Inflammatory macrophage (primary cell): ENCODE measurements at regions not wholly inside any gene's neighbourhood (a gene's known extent, or its start where the extent isn't known, plus 50 kb on each side); places are given as distances from the start of the nearest gene placed in this dataset.

Experiments used
- DNase-seq, 2 donors: peaks; one replicate each; pipeline ENCODE4 v3.0.0-alpha.2; 2020 to 2022

DNA sequence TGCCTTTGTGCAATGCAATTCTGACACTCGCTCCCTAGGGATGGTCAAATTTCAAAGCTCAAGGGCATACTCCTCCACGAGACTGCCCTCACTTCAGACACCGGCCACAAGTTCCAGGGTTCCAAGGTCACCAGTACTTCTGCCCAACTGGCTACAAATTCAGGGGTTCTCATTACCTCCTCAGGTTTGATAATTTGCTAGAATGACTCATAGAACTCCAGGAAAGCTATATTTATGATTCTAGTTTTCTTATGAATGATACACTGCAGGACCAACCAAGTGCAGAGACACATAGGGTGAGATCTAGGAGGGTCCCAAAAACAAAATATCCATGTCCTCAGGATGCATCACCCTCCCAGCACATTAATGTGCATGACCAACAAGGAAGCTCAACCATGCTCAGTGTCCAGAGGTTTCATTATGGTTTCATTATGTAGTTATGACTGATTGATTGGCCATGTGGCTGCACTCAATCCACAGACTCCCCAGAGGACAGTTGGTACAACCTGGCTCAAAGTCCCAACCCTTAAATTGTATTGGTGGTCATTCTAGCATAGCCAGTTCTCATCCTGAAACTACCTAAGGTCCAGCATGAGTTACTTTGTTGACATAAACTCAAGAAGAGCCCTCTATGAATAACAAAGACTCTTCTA lies 170.4 kb upstream of the LRRN1 start:
- no peak for DNase-seq

DNA sequence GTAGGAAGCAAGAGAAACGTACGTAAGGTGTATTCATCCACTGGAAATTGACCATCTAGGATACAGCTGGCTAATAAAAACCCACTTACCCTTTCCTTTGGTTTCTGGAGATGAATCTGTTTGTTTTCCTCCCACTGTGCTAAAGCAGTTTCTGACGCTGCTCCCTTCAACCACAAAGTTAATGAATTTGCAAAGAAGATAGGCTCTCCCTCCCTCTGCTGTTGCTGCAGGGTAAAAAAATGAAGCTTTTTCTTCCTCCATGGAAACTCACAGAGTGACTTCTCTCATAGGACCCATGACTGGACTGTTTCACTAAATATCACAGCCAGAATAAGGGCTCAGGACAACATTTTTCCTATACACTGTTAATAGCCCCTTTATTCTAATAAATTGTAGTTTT lies 172.1 kb upstream of the LRRN1 start:
- no peak for DNase-seq

DNA sequence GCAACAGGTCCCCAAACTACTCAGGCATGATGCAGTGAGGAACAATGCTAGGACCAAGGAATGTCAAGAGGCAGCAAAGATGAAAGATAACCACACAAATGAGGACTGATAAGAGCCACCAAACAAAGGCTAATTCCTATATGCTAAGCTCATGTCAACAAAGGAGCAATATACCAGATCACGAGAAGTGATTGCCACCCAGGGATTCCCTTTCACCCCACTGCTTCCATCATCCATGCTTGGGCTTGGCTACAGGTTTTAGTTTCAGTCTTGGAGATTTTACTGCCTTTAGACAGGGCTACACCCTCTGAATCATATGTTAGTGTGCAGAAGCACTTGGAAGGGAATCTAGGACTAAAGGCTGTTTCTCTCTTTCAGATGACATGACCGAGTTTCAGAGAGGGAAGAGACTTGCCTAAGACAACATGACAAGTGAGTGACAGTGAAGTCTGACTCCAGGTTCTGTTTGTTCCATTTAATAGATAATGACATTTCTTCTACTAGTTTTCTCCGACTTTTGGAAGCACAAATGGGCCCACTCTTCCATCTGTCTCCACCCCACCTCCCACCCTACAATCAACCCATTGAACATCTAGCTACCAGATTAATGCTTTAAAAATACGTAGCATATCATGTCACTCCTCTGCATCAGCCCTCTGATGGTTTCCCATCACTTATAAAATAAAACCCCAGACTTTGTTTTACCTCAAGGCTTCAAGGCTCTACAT lies 173.5 kb upstream of the LRRN1 start:
- no peak for DNase-seq

DNA sequence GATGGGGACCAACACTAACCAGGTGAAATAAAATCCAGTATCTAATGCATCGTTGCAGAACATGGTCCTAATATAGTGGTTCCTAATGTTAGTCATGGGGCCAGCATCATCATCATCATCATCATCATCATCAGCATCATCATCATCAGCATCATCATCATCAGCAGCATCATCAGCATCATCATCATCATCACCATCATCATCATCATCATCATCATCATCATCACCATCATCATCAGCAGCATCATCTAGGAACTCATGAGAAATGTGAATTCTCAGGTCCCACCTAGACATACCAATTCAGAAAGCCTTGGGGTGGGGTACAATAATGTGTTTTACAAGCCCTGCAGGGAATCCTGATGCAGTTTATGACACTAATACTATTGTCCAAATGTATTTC lies 179.4 kb upstream of the LRRN1 start:
- no peak for DNase-seq

DNA sequence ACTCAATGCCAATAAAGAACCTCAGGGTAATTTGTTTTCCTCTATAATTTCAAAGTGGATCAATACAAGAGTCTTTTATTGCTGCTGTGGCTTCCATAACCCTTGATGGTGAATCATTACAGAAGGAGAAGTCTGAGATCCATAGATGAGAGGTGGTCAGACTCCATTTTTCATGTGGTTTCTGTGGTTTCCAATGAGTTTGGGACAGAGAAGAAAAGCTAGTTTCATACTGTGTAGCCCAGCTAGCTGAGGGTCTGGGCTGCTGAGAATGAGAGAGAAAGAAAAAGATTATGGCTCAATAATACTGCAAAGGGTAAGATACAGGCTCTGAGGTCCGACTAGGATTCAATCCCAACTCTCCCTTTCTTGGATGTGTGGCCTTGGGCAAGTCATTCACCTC lies 180.6 kb upstream of the LRRN1 start:
- no peak for DNase-seq

DNA sequence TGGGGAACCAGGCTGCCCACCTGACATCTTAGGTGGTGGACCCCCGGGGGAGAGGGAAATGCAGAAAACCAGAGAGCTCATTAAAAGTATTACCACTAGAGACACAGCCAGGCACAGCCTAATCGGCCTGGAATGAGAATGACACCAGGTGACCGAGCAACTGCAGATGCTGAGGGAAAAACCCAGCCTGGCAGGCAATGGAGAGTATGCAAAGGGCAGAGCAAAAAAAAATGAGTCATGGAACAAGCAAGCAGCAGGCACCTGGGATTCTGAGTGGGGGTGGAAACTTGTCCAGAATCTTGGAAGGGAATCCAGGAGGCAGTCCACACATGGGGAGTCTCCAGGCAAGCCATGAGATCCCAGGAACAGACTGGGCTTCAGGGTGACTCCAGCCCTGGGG lies 183.7 kb upstream of the LRRN1 start:
- no peak for DNase-seq

DNA sequence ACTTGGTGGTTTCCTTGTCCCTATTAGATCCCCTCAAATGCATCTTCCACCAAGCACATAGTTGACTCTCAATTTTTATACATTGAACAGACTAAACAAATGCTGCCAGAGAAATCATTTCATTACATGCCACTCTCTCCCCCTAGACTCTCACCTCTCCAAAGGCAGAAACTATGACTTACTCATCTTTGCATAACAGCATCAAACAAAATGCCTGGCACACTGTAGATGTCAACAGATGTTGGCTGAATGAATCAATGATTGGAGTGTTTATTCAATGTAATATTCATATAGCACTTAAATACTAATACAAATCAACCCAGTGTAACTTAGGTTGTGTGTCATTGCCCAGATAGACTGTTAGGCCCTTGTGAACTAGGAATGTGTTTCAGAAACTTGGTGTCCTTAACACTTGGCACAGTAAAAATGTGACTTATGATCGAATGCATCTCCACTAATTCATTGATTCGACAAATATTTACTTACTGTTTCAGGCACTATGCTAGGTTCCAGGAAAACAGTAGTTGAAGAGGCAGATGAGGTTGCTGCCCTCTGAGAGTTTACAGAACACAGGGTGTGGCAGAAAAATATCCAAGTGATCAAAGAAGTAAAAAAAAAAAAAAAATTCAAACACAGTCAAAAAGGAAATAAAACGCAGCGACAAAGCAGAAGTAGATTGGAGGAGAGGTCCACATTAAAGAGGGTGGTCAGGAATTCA lies 188.5 kb upstream of the LRRN1 start:
- no peak for DNase-seq

DNA sequence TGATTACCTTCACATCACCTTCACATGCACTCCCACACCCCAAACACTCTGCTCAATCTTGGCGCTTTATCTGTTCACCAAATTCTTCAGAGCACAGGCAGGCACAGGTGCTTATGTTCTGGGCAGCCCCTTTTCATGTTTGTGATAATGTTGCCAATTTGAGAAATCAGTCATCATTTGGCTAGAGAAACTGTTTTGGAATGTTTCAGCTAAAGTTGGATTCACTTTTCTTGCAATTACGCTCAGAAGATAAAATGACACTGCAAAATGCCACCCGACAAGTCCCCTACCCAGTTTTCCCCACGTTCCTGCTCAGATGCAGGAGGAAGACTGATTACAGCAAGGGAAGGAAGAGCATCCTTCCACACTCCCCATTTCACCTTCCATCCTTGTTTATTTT lies 192.9 kb upstream of the LRRN1 start:
- no peak for DNase-seq

DNA sequence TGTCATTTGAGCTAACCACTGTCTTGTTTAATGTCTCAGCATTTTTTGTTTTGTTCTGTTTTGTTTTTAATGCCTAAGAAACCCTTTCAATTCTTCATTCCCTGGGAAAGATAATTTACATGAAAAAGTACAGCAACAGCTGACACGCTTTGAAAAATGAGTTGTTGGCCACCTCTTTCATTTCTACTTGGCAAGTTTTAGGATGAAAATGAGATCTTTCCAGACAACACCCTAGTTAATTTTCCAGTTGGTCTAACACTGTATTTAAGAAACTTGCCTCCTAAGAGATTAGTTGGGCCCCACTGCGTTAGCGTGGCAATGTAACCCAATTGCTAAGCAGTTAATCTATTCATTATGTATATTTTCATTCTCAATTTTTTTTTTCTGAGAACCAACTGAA lies 194.0 kb upstream of the LRRN1 start:
- no peak for DNase-seq

DNA sequence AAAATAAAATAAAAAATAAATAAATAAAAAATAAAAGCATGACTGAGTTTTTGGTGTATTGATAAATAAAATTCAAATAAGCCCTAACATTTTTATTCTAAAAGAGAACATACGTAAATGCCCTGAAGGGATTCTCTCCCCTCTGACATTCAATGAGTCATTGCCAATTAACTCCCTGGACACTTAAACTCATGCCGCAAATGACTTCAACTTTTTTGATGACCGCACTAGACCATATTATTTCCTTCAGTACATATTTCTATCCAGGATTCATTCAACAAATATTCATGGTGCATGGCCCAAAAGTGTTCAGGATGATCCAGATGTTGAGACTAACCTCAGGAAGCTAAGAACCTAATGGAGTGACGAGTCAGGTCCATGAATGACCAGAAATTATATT lies 195.9 kb upstream of the LRRN1 start:
- no peak for DNase-seq

DNA sequence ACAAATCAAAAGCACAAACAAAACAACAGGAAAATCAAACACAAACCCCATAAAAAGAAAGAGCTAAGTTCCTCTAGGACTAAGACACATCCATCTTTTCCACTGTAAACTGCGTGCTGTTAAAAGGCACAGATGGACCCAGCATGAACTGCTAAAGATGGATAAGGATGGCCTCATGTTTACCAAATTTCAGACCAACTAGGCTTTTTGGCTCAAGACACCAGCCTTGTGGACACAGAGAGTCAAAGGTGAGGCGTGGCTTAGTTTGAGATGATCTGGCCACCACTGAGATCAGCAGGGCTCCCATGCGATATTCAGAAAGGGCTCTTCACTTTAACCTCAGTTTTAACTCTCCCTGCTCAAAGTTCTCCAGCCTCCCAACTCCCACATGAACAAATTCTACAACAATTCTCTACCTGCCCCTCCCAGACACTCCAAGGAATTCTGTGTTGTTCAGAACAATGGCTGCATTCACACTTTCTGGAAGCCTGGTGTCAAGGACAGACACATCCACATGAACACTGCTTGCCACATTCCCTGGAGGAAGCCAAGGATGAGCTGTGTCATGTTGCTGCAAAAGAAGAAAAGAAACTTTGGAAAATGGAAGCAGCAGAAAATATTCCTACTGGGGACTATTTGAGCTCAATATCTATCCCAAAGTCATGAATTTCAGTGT lies 198.4 kb upstream of the LRRN1 start:
- no peak for DNase-seq

DNA sequence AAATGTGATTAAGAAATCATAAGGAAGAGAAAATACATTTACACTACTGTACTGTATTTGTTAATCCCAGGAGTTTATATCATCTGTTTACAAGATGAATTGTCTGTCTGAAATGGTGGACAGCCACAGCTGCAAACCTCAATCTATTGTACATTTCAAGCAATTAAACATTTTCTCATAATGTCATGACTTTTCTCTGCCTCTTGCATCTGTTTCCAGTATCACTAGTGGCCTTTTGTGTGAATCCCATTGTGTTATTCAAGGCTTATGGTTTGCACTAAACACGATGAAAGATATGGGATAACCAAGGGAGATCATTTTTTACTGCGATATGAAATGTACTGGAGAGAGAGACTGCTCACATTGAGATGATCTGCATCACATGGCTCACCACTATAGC lies 200.2 kb upstream of the LRRN1 start:
- DNase-seq: no peak

DNA sequence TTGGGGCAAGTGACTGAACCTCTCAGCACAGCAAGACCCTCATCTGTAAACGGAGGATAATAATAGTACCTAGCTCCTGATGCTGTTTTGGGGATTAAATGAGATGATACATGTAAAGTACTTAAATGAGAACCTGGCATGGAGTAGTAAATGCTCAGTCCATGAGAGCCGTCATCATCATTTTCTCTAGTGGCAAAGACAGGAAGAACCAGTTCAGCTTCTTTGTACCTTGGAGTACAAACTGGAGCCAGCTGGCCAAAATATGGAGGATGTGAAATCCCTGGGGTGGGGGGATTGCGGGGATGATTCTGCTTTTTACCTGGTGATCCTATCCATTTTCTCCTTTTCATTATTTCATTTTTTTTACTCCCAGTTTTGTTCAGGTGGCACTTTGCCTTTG lies 204.2 kb upstream of the LRRN1 start:
- DNase-seq: no peak

DNA sequence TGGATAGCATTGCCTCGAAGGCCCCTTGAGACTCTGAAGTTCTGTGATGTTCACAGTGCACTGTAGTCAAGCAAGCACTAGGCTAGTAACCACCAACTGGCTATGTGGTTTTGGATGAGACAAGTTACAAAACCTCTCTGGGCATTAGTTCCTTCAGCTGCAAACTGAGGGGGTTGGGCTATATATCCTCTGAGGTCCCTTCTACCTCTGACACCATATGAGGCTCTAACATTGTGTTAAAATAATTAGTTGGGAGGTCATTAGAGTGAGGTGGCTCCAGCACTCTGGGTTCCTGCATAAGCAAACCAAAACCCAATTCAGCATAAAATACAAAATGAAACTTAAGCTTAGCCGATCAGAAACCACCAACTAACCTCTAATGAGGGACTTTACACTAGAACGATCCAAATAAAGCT lies 209.5 kb upstream of the LRRN1 start:
- peak in 1 of 2 donors; percentile 2 for DNase-seq

DNA sequence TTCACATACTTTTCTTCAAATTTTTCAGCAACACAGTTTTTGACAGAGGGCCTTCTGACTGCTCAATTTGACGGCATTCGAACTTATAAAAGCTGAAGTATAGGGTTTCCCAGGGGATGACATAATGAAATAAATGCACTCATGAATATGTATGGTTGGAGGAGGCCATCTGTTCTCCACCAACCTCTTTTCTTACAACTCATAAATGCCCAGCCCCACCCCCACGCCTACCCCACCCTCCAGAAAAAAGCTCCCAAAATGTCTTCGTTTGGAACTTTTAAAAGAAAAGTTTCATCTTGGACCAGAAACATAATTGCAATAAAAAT lies 211.6 kb upstream of the LRRN1 start:
- DNase-seq: no peak

DNA sequence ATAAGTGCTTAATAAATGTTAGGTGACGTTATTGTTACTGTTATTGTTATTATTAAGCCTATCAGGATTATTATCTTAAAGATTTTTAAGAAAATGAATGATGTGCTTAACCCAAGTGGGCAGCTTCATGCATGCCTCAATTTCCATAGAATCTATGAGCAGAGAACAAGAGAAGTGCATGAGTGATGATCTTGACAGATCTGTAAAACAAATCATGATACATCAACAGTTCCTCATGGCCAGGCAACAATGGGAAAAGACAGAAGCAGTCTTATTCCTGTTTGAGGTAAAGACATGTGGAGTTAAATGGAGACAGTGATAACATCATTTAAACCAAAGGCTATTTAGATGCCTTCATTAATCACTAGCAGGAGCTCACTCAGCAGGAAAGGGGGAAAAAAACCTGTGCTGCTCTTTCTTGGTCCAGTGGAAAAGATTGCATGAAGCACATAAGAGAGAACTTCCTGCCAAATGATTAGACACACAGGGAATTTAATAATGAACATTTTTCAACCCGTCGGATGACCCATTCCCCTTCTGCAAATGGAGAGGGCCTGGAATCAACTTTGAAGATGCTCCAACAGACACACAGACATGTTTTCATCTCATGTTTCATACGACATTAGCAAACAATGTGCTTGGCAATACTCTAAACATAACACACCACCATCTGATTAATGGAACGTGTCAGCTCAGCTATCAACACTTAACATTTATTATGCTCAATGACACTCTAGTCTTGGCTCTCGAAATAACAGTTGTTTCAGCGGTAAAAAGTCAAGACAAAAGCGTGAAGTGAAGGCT lies 212.2 kb upstream of the LRRN1 start:
- no peak for DNase-seq

DNA sequence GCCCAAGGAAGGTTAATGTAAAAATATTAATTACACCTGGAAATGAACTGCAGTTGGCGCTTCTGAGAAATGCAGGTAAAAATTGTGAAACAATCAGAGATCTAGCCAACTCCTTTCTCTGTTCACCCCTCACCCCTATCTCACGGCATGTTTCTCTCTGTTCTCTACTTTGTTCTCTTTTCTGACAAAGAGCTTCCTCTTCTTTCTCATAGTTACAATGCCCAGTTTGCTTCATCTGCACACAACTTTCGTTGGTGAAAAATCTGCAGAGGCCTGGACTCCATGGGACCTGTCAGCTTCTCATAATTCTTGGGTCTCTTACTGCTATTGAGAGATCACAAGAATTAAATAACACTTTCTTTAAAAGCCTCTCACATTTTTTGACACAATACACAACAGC lies 212.9 kb upstream of the LRRN1 start:
- peak; percentile 29 to 43 for DNase-seq

DNA sequence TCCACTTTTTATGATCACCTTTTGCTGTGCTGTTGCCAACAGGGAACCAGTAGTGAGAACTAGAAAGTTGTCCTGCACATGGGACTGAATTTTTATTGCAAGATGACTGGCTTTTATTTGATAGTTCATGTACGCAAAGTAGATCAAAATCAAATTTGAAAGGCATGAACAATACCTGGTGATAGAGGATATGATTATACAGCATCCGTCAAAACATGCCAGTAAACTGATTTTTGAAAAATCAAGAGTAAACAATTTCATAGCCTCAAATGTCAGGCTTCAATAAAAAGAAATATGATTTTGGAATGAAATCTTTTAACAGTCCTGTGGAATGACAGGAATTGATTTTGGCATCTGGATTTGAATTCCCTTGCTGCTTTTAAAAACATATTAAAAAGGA lies 219.6 kb upstream of the LRRN1 start:
- DNase-seq: no peak

DNA sequence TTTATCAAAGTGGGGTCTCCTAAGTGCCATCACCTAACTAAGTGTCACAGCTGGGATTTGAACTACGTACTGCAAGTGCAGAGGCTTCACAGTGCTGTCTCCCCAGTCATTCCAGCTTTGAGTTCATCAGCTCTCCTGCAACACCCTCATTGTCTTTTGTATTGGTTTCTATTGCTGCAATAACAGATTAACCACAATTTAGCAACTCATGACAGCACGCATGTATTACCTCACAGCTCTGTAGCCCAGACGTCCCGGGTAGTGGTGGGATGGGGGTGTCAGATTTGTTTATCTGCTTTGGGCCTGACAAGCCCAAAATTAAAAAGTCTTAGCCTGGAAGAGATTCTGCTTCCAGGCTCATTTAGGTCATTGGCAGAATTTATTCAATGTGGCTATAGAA lies 220.5 kb upstream of the LRRN1 start:
- DNase-seq: peak; percentile 45 to 50

DNA sequence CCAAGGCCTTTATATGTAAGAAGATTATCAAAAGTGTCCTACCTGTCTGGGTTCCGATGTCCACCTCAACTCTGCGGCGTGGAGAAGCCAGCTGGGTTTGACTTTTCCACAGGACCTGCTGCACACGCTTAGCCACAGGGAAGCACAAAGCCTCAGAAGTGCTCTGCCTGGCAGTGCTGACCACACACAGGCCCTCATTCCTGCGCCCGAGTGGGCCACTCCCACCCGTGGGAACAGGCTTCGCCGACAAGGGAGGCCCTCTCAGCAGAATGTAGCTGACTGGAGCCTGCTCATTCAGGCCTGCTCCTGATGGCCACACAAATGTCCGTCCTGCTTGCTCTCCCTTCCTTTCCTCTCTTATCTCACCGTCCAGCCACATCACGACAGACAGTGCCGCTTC lies 221.4 kb upstream of the LRRN1 start:
- no peak for DNase-seq

DNA sequence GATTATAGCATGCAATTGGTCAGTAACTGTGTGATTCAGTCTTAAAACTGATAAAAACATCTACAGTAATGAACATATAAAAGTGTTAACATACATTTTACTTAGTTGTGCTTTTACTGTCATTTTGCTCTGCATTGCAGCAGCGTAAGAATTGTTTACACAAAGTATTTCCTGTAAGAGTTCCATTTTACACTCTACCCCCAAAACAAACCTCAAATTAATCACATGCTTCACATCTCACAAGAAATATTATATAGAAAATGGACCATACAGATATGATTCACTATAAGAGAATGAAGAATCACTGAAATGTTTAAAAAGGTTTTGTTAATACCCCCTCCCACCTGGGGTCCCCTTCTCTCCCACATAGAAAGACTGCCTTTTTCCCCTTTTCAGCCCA lies 225.9 kb upstream of the LRRN1 start:
- DNase-seq: no peak

DNA sequence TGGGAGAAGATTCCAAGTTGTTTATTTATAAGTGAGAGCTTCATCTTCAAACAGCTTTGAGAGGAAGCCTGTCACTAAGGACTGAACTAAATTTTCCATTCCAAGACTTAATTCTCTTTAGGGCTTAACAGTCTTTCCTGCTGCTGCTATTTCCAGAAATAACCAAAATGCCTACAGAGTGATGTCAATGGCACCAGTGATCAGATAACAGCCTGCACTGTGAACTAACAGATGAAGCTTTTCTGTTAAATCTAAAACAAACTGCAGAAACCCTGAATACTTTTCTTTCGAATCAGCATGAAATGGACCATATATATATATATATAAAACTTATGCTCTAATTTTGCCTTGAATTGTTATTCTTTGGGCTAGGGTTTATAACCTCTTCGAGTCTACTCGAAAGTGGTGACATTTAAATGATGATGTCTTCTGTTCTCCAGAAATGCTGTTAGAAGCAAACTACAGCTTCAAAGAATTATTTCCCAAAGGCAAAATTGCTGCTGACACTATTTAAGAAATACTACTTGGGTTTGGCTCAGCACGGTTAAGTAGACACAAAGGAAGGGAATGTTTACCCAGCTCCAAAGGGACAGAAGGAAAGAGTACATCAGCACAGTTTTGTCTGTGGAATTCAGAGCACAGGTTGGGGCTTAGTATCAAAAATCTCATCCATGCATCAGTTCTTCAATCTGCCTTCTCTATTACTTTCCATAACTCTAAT lies 238.5 kb upstream of the LRRN1 start:
- DNase-seq: no peak
